ENCODE measurements at regions not wholly inside any gene's neighbourhood (a gene's known extent, or its start where the extent isn't known, plus 50 kb on each side); places are given as distances from the start of the nearest gene placed in this dataset.

- TF ChIP-seq ZSCAN20 (CRISPR knock-in tag; IDR thresholded peaks at IDR 0.05) (no peak), RARB (CRISPR knock-in tag; IDR thresholded peaks at IDR 0.05) (no peak)
These were observed 326.1 kb downstream of the SATB1 start (continued) for GRCh38 chr3:18098960-18099587.

DNA sequence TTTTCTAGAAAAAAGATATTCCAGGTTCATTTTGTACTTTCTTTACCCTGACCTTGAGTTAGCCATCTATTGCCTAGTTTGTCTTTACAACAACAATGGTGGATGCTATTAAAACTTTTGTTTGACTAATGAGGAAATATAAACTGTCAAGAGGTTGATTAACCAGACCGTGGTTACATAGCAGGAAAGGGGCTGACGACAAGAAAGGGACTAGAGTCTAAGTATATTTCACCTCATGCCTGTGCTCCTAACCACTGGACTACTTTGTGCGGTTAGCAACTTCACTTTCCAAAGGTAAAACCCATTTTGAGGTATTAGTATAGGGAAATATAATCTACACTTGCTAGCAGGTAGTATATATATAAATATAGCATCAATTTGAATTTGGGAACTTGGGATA lies 327.1 kb downstream of the SATB1 start:
- peak overlapping the region in 1 of 2 experiments; percentile 41; a peak in 1 of 6 replicates for H3K27ac ChIP-seq
- no peak overlapping the region for H3K4me2 ChIP-seq
- peaks cover 17% of the 10 kb centered on the region for H3K9me3 ChIP-seq
- WGBS (ENCODE audit: missing lambda C conversion rate) = 77% methylated on average over 3 of the region's 3 CpGs
- no peak for TF ChIP-seq RCOR1 (IDR thresholded peaks at IDR 0.05; ENCODE audit: low read depth, low read length)
- CTCF ChIA-PET = no interaction called here
- FAIRE-seq = no peak
- no peak for ATAC-seq
- POLR2A ChIA-PET = no interaction called here
- DNase-seq (ENCODE audit: low read depth in 1 of 2, low spot score in 1 of 2) = no peak
- no peak overlapping the region for H3K4me3 ChIP-seq
- peaks cover 24% of the 10 kb centered on the region for H3K4me1 ChIP-seq

DNA sequence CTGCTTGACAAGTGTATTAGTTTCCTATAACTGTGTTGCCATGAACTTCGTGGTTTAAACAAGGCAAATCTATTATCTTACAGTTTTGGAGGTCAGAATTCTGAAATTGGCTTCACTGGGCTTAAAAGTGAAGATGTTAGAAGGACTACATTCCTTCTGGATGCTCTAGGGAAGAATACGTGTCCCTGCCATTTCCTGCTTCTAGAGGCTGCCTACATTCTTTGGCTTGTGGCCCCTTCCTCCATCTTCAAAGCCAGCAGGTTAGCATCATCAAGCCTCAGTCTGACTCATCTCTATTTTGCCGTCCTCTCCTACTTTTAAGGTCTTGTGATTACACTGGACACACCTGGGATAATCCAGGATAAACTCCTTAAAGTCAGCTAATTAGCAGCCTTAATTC lies 327.7 kb downstream of the SATB1 start:
- WGBS (ENCODE audit: missing lambda C conversion rate) = 61% methylated on average over 3 of the region's 3 CpGs
- Histone ChIP-seq H3K4me1 (peaks cover 24% of the 10 kb centered on the region), H3K27ac (peak overlapping the region in 1 of 2 experiments; percentile 3; a peak in 1 of 6 replicates), H3K9me3 (peaks cover 17% of the 10 kb centered on the region), H3K4me2 (no peak overlapping the region), H3K4me3 (no peak overlapping the region)
- CTCF ChIA-PET = no interaction called here
- no peak for ATAC-seq
- FAIRE-seq = no peak
- TF ChIP-seq, protein P1, sequence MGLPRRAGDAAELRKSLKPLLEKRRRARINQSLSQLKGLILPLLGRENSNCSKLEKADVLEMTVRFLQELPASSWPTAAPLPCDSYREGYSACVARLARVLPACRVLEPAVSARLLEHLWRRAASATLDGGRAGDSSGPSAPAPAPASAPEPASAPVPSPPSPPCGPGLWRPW (IDR thresholded peaks at IDR 0.05) = no peak
- TF ChIP-seq NFE2L2 (conservative IDR thresholded peaks at IDR 0.05; ENCODE audit: low read length) (no peak), RAD21 (conservative IDR thresholded peaks at IDR 0.05 in 1 of 2, IDR thresholded peaks at IDR 0.05 in 1 of 2) (no peak), ESRRA (IDR thresholded peaks at IDR 0.05; ENCODE audit: borderline replicate concordance, low read length) (no peak)
- no peak for DNase-seq (ENCODE audit: low read depth in 1 of 2, low spot score in 1 of 2)
- POLR2A ChIA-PET = no interaction called here

- no peaks in the 10 kb centered on the region for H3K4me1 ChIP-seq
- DNase-seq (ENCODE audit: low read depth in 1 of 2, low spot score in 1 of 2) (no peak), FAIRE-seq (no peak), ATAC-seq (no peak)
- H3K27ac ChIP-seq = no peak overlapping the region
- ChIA-PET CTCF (no interaction called here), POLR2A (no interaction called here)
- H3K4me2 ChIP-seq = no peak overlapping the region
- 43% methylated on average over 5 of the region's 5 CpGs for WGBS (ENCODE audit: missing lambda C conversion rate)
- H3K4me3 ChIP-seq = no peak overlapping the region
- peaks cover 13% of the 10 kb centered on the region for H3K9me3 ChIP-seq
- TF ChIP-seq ZFP36 (IDR thresholded peaks at IDR 0.05; ENCODE audit: borderline replicate concordance, partially characterized antibody) = no peak
- no peak for TF ChIP-seq HOXB13 (CRISPR knock-in tag; IDR thresholded peaks at IDR 0.05; ENCODE audit: low read depth)
- TF ChIP-seq HDAC2 (IDR thresholded peaks at IDR 0.05) = no peak
- TF ChIP-seq HEYL (CRISPR knock-in tag; IDR thresholded peaks at IDR 0.05) = no peak
- no peak for TF ChIP-seq ZC3H11A (IDR thresholded peaks at IDR 0.05)
- no peak for TF ChIP-seq REST (IDR thresholded peaks at IDR 0.05)
- TF ChIP-seq JUNB (IDR thresholded peaks at IDR 0.05) = no peak
- no peak for TF ChIP-seq SMC3 (IDR thresholded peaks at IDR 0.05)
- no peak for TF ChIP-seq RFX5 (IDR thresholded peaks at IDR 0.05)
- no peak for TF ChIP-seq CBX2 (IDR thresholded peaks at IDR 0.05; ENCODE audit: borderline replicate concordance, low read depth)
- TF ChIP-seq NFE2L2 (conservative IDR thresholded peaks at IDR 0.05; ENCODE audit: low read length) = no peak
- TF ChIP-seq RARB (CRISPR knock-in tag; IDR thresholded peaks at IDR 0.05) = no peak
- no peak for TF ChIP-seq MAX (IDR thresholded peaks at IDR 0.05)
- no peak for TF ChIP-seq TFCP2L1 (CRISPR knock-in tag; IDR thresholded peaks at IDR 0.05)
These were observed 332.4 kb downstream of the SATB1 start for GRCh38 chr3:18092726-18093125.

Data from A549 (cell line).